ENCODE measurements at regions not wholly inside any gene's neighbourhood (a gene's known extent, or its start where the extent isn't known, plus 50 kb on each side); places are given as distances from the start of the nearest gene placed in this dataset.

- TF ChIP-seq CTCF (IDR thresholded peaks at IDR 0.05; ENCODE audit: unreplicated experiment), result no peak
- Mint-ChIP-seq H3K9me3 (ENCODE audit: low read depth, unreplicated experiment) (no peaks in the 10 kb centered on the region), H3K36me3 (ENCODE audit: insufficient read depth, unreplicated experiment) (no peaks in the 10 kb centered on the region), H3K27ac (ENCODE audit: unreplicated experiment) (no peak overlapping the region), H3K27me3 (ENCODE audit: unreplicated experiment) (peaks cover 41% of the 10 kb centered on the region), H3K4me1 (ENCODE audit: low read depth, unreplicated experiment) (peaks cover 10% of the 10 kb centered on the region), H3K4me3 (ENCODE audit: low read depth, unreplicated experiment) (no peak overlapping the region)
- CTCF ChIA-PET, result no interaction called here
- DNase-seq, result no peak
- intact Hi-C loops (cut with micrococcal nuclease; ENCODE audit: unreplicated experiment), result no loop called here
- BruUV-seq (replicated peaks), result no TSS peak
These were observed 64.7 kb upstream of the ERCC6L2 start for GRCh38 chr9:95810814-95811213.

GRCh38 chr9:95810133-95810532 lies 65.4 kb upstream of the ERCC6L2 start:
- H3K27ac Mint-ChIP-seq (ENCODE audit: unreplicated experiment), result no peak overlapping the region
- no peaks in the 10 kb centered on the region for H3K9me3 Mint-ChIP-seq (ENCODE audit: low read depth, unreplicated experiment)
- intact Hi-C loops (cut with micrococcal nuclease; ENCODE audit: unreplicated experiment), result no loop called here
- H3K36me3 Mint-ChIP-seq (ENCODE audit: insufficient read depth, unreplicated experiment), result no peaks in the 10 kb centered on the region
- no peak overlapping the region for H3K4me3 Mint-ChIP-seq (ENCODE audit: low read depth, unreplicated experiment)
- peaks cover 41% of the 10 kb centered on the region for H3K27me3 Mint-ChIP-seq (ENCODE audit: unreplicated experiment)
- H3K4me1 Mint-ChIP-seq (ENCODE audit: low read depth, unreplicated experiment), result peaks cover 9% of the 10 kb centered on the region
- TF ChIP-seq CTCF (IDR thresholded peaks at IDR 0.05; ENCODE audit: unreplicated experiment), result no peak
- no peak for DNase-seq
- CTCF ChIA-PET, result interaction anchor here (0.6 kb wide), 1 partner anchor 507 kb away, joined by 3 read pairs; no protein-coding TSS in a partner anchor
- BruUV-seq (replicated peaks), result no TSS peak

- Mint-ChIP-seq H3K4me1 (ENCODE audit: low read depth, unreplicated experiment) (peaks cover 5% of the 10 kb centered on the region), H3K9me3 (ENCODE audit: low read depth, unreplicated experiment) (no peaks in the 10 kb centered on the region), H3K4me3 (ENCODE audit: low read depth, unreplicated experiment) (no peak overlapping the region), H3K36me3 (ENCODE audit: insufficient read depth, unreplicated experiment) (no peaks in the 10 kb centered on the region), H3K27ac (ENCODE audit: unreplicated experiment) (no peak overlapping the region), H3K27me3 (ENCODE audit: unreplicated experiment) (peaks cover 41% of the 10 kb centered on the region)
- CTCF ChIA-PET, result interaction anchor here (0.6 kb wide), 1 partner anchor 508 kb away, joined by 3 read pairs; no protein-coding TSS in a partner anchor
- no peak for TF ChIP-seq CTCF (IDR thresholded peaks at IDR 0.05; ENCODE audit: unreplicated experiment)
- intact Hi-C loops (cut with micrococcal nuclease; ENCODE audit: unreplicated experiment), result no loop called here
- DNase-seq, result no peak
- no TSS peak for BruUV-seq (replicated peaks)
These were observed 65.8 kb upstream of the ERCC6L2 start for GRCh38 chr9:95809686-95810085.

DNA sequence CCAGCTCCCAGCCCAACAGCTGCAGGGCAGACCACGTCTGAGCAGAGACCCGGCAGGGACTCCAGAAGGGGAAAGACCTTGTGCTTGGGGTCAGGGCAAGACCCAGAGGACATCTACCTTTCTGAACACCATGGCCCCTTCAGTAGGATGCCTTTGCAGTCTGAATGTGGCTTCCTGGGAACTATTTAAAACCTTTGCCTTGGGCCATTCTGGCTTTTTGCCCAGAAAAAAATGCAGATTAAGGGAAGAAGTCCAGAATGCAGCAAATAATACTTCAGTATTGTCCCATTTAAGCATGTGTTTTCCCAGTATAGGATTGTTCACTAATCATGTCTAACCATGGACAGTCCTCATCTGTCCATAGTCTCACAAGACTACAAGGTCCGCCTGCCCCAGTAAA lies 67.5 kb upstream of the ERCC6L2 start:
- Mint-ChIP-seq H3K9me3 (ENCODE audit: low read depth, unreplicated experiment) (no peaks in the 10 kb centered on the region), H3K4me3 (ENCODE audit: low read depth, unreplicated experiment) (no peak overlapping the region), H3K4me1 (ENCODE audit: low read depth, unreplicated experiment) (no peaks in the 10 kb centered on the region), H3K27ac (ENCODE audit: unreplicated experiment) (no peak overlapping the region), H3K27me3 (ENCODE audit: unreplicated experiment) (peaks cover 41% of the 10 kb centered on the region), H3K36me3 (ENCODE audit: insufficient read depth, unreplicated experiment) (no peaks in the 10 kb centered on the region)
- no peak for TF ChIP-seq CTCF (IDR thresholded peaks at IDR 0.05; ENCODE audit: unreplicated experiment)
- CTCF ChIA-PET, result no interaction called here
- DNase-seq, result no peak
- no TSS peak for BruUV-seq (replicated peaks)
- intact Hi-C loops (cut with micrococcal nuclease; ENCODE audit: unreplicated experiment), result no loop called here

Measured in Calu3 (cell line).